ENCODE measurements at regions not wholly inside any gene's neighbourhood (a gene's known extent, or its start where the extent isn't known, plus 50 kb on each side); places are given as distances from the start of the nearest gene placed in this dataset.

- no peak for DNase-seq (ENCODE audit: low spot score)
- no peak for TF ChIP-seq POLR2AphosphoS5 (IDR thresholded peaks at IDR 0.05; ENCODE audit: low read depth)
- no peak for TF ChIP-seq ZNF331 (CRISPR knock-in tag; IDR thresholded peaks at IDR 0.05; ENCODE audit: low read depth)
- TF ChIP-seq JUNB (IDR thresholded peaks at IDR 0.05; ENCODE audit: unreplicated experiment): no peak
- no peak for TF ChIP-seq CREB1 (CRISPR knock-in tag; IDR thresholded peaks at IDR 0.05; ENCODE audit: low read depth)
- TF ChIP-seq ETS1 (IDR thresholded peaks at IDR 0.05): no peak
- no peak for TF ChIP-seq REST (IDR thresholded peaks at IDR 0.05; ENCODE audit: unreplicated experiment)
- TF ChIP-seq ZNF114 (CRISPR knock-in tag; IDR thresholded peaks at IDR 0.05): no peak
- no peak for TF ChIP-seq ZNF462 (CRISPR knock-in tag; IDR thresholded peaks at IDR 0.05)
- no peak for TF ChIP-seq CTCF (conservative IDR thresholded peaks at IDR 0.05; ENCODE audit: low read depth in 2 of 2)
- TF ChIP-seq EZH2phosphoT487 (IDR thresholded peaks at IDR 0.05; ENCODE audit: unreplicated experiment): no peak
- TF ChIP-seq NANOG (IDR thresholded peaks at IDR 0.05; ENCODE audit: borderline replicate concordance): no peak
- no peak for TF ChIP-seq EZH2 (IDR thresholded peaks at IDR 0.05; ENCODE audit: low read depth, unreplicated experiment)
- no peak for TF ChIP-seq STAT1 (IDR thresholded peaks at IDR 0.05; ENCODE audit: unreplicated experiment)
- no peaks in the 10 kb centered on the region for H3K36me3 Mint-ChIP-seq (ENCODE audit: low read depth)
Measured at GRCh38 chr14:46782281-46782680, 130.7 kb upstream of the RPL10L start.

More at GRCh38 chr14:46782281-46782680, 130.7 kb upstream of the RPL10L start:
- Mint-ChIP-seq H3K4me1 (no peaks in the 10 kb centered on the region), H3K4me3 (no peak overlapping the region), H3K27me3 (ENCODE audit: insufficient read depth, low read depth, poor library complexity) (no peaks in the 10 kb centered on the region), H3K27ac (no peak overlapping the region), H3K9me3 (peaks cover 12% of the 10 kb centered on the region; the same call in 2 of the 3 replicates)
- ATAC-seq: no peak
- Histone ChIP-seq H2AFZ (no peak overlapping the region), H3K36me3 (ENCODE audit: insufficient read depth) (no peaks in the 10 kb centered on the region), H3K27me3 (ENCODE audit: insufficient read depth) (no peaks in the 10 kb centered on the region), H3K27ac (ENCODE audit: low read depth) (no peak overlapping the region), H4K20me1 (replicated peaks; ENCODE audit: insufficient read depth) (no peaks in the 10 kb centered on the region), H3K4me2 (no peak overlapping the region), H3F3A (replicated peaks; ENCODE audit: low read depth) (no peaks in the 10 kb centered on the region), H3K4me3 (no peak overlapping the region), H3K79me2 (replicated peaks; ENCODE audit: insufficient read depth) (no peaks in the 10 kb centered on the region), H3K4me1 (ENCODE audit: insufficient read depth) (no peaks in the 10 kb centered on the region), H3K9me2 (ENCODE audit: insufficient read depth) (no peaks in the 10 kb centered on the region)
